ENCODE measurements at regions not wholly inside any gene's neighbourhood (a gene's known extent, or its start where the extent isn't known, plus 50 kb on each side); places are given as distances from the start of the nearest gene placed in this dataset.

GRCh38 chr5:114839360-114839759, 330.3 kb downstream of the TRIM36 start:
- Histone ChIP-seq H3K4me3 (no peak overlapping the region), H3K27ac (ENCODE audit: extremely low read depth, low read depth, low read length) (no peak overlapping the region), H3K9me3 (replicated peaks; ENCODE audit: control insufficient read depth, insufficient read depth, low read depth, low read length) (no peaks in the 10 kb centered on the region), H3K4me2 (ENCODE audit: insufficient read depth, low read length) (no peak overlapping the region), H3K36me3 (ENCODE audit: control insufficient read depth, insufficient read depth, low read length) (no peaks in the 10 kb centered on the region), H3K4me1 (replicated peaks in 1 of 2; ENCODE audit: control insufficient read depth in 2 of 2, insufficient read depth in 2 of 2, low read length in 2 of 2) (no peaks in the 10 kb centered on the region), H3K9ac (ENCODE audit: insufficient read depth in 1 of 2, low read depth in 2 of 2, low read length in 2 of 2) (no peak overlapping the region), H2AFZ (ENCODE audit: low read depth, low read length) (no peak overlapping the region), H3K79me2 (ENCODE audit: control insufficient read depth, insufficient read depth, low read length) (no peaks in the 10 kb centered on the region), H3K27me3 (ENCODE audit: control insufficient read depth in 2 of 2, insufficient read depth in 2 of 2, low read length in 2 of 2) (no peaks in the 10 kb centered on the region), H4K20me1 (replicated peaks; ENCODE audit: control insufficient read depth, insufficient read depth, low read length) (no peaks in the 10 kb centered on the region), H3K9me1 (ENCODE audit: control insufficient read depth, insufficient read depth, low read length) (no peaks in the 10 kb centered on the region)
- in situ Hi-C loops (cut with MboI): no loop called here
- intact Hi-C loops (cut with micrococcal nuclease): no loop called here
- TF ChIP-seq, protein P1, sequence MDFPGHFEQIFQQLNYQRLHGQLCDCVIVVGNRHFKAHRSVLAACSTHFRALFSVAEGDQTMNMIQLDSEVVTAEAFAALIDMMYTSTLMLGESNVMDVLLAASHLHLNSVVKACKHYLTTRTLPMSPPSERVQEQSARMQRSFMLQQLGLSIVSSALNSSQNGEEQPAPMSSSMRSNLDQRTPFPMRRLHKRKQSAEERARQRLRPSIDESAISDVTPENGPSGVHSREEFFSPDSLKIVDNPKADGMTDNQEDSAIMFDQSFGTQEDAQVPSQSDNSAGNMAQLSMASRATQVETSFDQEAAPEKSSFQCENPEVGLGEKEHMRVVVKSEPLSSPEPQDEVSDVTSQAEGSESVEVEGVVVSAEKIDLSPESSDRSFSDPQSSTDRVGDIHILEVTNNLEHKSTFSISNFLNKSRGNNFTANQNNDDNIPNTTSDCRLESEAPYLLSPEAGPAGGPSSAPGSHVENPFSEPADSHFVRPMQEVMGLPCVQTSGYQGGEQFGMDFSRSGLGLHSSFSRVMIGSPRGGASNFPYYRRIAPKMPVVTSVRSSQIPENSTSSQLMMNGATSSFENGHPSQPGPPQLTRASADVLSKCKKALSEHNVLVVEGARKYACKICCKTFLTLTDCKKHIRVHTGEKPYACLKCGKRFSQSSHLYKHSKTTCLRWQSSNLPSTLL (IDR thresholded peaks at IDR 0.05): no peak
- no peak for TF ChIP-seq TAF7 (tag; IDR thresholded peaks at IDR 0.05)
- no peak for TF ChIP-seq NCOA6 (IDR thresholded peaks at IDR 0.05)
- no peak for TF ChIP-seq ATF1 (CRISPR knock-in tag; IDR thresholded peaks at IDR 0.05)
- TF ChIP-seq ATF1 (tag; IDR thresholded peaks at IDR 0.05): no peak
- TF ChIP-seq NUFIP1 (IDR thresholded peaks at IDR 0.05; ENCODE audit: partially characterized antibody): no peak
- FAIRE-seq (no peak), ATAC-seq (no peak), DNase-seq (ENCODE audit: extremely low read depth in 1 of 4, low spot score in 3 of 4) (no peak)
- CTCF ChIA-PET (ENCODE audit: low intra/inter-chr PET ratio): no interaction called here
- 0% methylated on average over 5 of the region's 5 CpGs for WGBS (ENCODE audit: insufficient coverage, low coverage, missing lambda C conversion rate)
- BruUV-seq (replicated peaks): no TSS peak
- POLR2A ChIA-PET: no interaction called here

DNA sequence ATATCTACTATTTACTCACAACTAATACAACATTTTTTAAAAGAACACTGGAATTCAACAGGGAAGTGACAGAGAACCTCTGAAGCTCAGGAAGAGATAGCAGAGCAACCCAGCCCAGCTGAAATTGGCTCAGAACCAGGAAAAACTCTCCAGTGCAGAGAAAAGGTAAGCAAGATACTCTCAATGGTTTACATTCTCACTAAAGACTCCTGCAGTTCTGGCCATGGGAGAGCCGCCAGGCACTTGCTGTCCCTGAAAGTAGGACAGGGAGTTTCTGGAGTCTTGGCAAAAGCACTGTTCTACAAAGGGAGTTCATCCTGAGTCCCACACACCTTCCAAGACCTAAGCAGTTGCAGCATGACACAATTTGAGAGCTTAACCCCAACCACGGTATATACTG, 330.8 kb downstream of the TRIM36 start:
- ChIA-PET CTCF (ENCODE audit: low intra/inter-chr PET ratio) (no interaction called here), POLR2A (no interaction called here)
- no peaks in the 10 kb centered on the region for H3K27me3 ChIP-seq (ENCODE audit: control insufficient read depth in 2 of 2, insufficient read depth in 2 of 2, low read length in 2 of 2)
- H3K4me1 ChIP-seq (replicated peaks in 1 of 2; ENCODE audit: control insufficient read depth in 2 of 2, insufficient read depth in 2 of 2, low read length in 2 of 2): no peaks in the 10 kb centered on the region
- BruUV-seq (replicated peaks): no TSS peak
- H3K9me3 ChIP-seq (replicated peaks; ENCODE audit: control insufficient read depth, insufficient read depth, low read depth, low read length): no peaks in the 10 kb centered on the region
- no peak for DNase-seq (ENCODE audit: extremely low read depth in 1 of 4, low spot score in 3 of 4)
- H3K9me1 ChIP-seq (ENCODE audit: control insufficient read depth, insufficient read depth, low read length): no peaks in the 10 kb centered on the region
- in situ Hi-C loops (cut with MboI) (no loop called here), intact Hi-C loops (cut with micrococcal nuclease) (no loop called here)
- H3K79me2 ChIP-seq (ENCODE audit: control insufficient read depth, insufficient read depth, low read length): no peaks in the 10 kb centered on the region
- FAIRE-seq: no peak
- no peaks in the 10 kb centered on the region for H4K20me1 ChIP-seq (replicated peaks; ENCODE audit: control insufficient read depth, insufficient read depth, low read length)
- TF ChIP-seq CAMTA2 (CRISPR knock-in tag; conservative IDR thresholded peaks at IDR 0.05): no peak
- TF ChIP-seq, protein P2, sequence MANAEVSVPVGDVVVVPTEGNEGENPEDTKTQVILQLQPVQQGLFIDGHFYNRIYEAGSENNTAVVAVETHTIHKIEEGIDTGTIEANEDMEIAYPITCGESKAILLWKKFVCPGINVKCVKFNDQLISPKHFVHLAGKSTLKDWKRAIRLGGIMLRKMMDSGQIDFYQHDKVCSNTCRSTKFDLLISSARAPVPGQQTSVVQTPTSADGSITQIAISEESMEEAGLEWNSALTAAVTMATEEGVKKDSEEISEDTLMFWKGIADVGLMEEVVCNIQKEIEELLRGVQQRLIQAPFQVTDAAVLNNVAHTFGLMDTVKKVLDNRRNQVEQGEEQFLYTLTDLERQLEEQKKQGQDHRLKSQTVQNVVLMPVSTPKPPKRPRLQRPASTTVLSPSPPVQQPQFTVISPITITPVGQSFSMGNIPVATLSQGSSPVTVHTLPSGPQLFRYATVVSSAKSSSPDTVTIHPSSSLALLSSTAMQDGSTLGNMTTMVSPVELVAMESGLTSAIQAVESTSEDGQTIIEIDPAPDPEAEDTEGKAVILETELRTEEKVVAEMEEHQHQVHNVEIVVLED (CRISPR knock-in tag; IDR thresholded peaks at IDR 0.05): no peak
- TF ChIP-seq CREB1 (IDR thresholded peaks at IDR 0.05): no peak
- TF ChIP-seq CREB1 (CRISPR knock-in tag; IDR thresholded peaks at IDR 0.05): no peak
- no peak for TF ChIP-seq GATAD2A (IDR thresholded peaks at IDR 0.05)
- no peak for TF ChIP-seq CHAMP1 (IDR thresholded peaks at IDR 0.05)
- TF ChIP-seq ZFP36 (IDR thresholded peaks at IDR 0.05; ENCODE audit: low read depth, low read length, partially characterized antibody): no peak
- H2AFZ ChIP-seq (ENCODE audit: low read depth, low read length): no peak overlapping the region
- no peak overlapping the region for H3K27ac ChIP-seq (ENCODE audit: extremely low read depth, low read depth, low read length)
- no peaks in the 10 kb centered on the region for H3K36me3 ChIP-seq (ENCODE audit: control insufficient read depth, insufficient read depth, low read length)
- WGBS (ENCODE audit: insufficient coverage, low coverage, missing lambda C conversion rate): 3% methylated on average over 2 of the region's 2 CpGs
- ATAC-seq: no peak
- H3K9ac ChIP-seq (ENCODE audit: insufficient read depth in 1 of 2, low read depth in 2 of 2, low read length in 2 of 2): no peak overlapping the region
- no peak overlapping the region for H3K4me2 ChIP-seq (ENCODE audit: insufficient read depth, low read length)
- H3K4me3 ChIP-seq: no peak overlapping the region

All from K562 (cell line).